Tibial nerve (tissue), 3 donors: ENCODE measurements at regions not wholly inside any gene's neighbourhood (a gene's known extent, or its start where the extent isn't known, plus 50 kb on each side); places are given as distances from the start of the nearest gene placed in this dataset.
"Not testable (repeated sequence)": the region's sequence is repeated elsewhere in the genome, so short reads cannot be mapped to it uniquely, and the experiment has no call there.

Experiments
- POLR2A ChIP-seq, 2 donors: fragments of 450-650 bp; IDR thresholded peaks; one replicate each; pipeline ENCODE4 v1.6.1; 2017; ENCODE audit warnings: antibody characterized with exemption in 2 of 2, mild to moderate bottlenecking in 2 of 2, moderate library complexity in 2 of 2
- TF ChIP-seq, protein P1 (sequence below), 5 experiments: fragments of 200-600 bp in 3 of 5; fragments of 450-650 bp in 2 of 5; sonication (generic) in 3 of 5; IDR thresholded peaks; one replicate each; pipeline ENCODE4 v1.5.1; 2016 to 2019; ENCODE audit warnings: antibody characterized with exemption in 5 of 5, mild to moderate bottlenecking in 3 of 5, moderate library complexity in 2 of 5

DNA sequence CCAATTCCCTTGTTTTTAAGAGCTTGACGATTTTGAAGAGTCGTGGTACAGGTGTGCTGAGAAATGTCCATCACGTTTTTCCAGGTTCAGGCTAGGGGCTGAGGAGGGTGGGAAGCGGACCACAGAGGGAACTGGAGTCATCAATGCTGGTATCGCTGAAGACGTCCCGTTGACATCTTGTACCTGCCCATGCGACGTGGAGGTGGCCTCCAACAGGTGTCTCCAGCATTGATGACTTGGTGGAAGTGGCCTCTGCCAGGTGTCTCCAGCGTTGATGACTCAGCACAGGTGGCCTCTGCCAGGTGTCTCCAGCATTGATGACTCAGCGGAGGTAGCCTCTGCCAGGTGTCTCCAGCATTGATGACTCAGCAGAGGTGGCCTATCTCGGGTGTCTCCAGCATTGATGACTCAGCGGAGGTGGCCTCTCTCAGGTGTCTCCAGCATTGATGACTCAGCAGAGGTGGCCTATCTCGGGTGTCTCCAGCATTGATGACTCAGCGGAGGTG lies 86.6 kb downstream of the ASMT start:
- TF ChIP-seq, protein P1, sequence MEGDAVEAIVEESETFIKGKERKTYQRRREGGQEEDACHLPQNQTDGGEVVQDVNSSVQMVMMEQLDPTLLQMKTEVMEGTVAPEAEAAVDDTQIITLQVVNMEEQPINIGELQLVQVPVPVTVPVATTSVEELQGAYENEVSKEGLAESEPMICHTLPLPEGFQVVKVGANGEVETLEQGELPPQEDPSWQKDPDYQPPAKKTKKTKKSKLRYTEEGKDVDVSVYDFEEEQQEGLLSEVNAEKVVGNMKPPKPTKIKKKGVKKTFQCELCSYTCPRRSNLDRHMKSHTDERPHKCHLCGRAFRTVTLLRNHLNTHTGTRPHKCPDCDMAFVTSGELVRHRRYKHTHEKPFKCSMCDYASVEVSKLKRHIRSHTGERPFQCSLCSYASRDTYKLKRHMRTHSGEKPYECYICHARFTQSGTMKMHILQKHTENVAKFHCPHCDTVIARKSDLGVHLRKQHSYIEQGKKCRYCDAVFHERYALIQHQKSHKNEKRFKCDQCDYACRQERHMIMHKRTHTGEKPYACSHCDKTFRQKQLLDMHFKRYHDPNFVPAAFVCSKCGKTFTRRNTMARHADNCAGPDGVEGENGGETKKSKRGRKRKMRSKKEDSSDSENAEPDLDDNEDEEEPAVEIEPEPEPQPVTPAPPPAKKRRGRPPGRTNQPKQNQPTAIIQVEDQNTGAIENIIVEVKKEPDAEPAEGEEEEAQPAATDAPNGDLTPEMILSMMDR (IDR thresholded peaks at IDR 0.05) = not testable (repeated sequence)
- not testable (repeated sequence) for TF ChIP-seq POLR2A (IDR thresholded peaks at IDR 0.05)
